Fibroblast of the aortic adventitia (primary cell): ENCODE measurements at regions not wholly inside any gene's neighbourhood (a gene's known extent, or its start where the extent isn't known, plus 50 kb on each side); places are given as distances from the start of the nearest gene placed in this dataset.

Source experiments
- DNase-seq: peaks from one replicate; pipeline ENCODE4 v3.0.0-alpha.2; 2010; ENCODE audit warnings: low read depth
- H3K4me3 ChIP-seq: 2 replicates; pipeline ENCODE4 v1.5.1; 2011; ENCODE audit warnings: low read depth, mild to moderate bottlenecking, control low read depth, low read length, moderate library complexity
- TF ChIP-seq, protein P1 (sequence below): IDR thresholded peaks from 2 replicates; pipeline ENCODE4 v1.5.1; 2011; ENCODE audit warnings: mild to moderate bottlenecking, low read length, control low read depth, inconsistent platforms; ENCODE audit not compliant: insufficient read depth

DNA sequence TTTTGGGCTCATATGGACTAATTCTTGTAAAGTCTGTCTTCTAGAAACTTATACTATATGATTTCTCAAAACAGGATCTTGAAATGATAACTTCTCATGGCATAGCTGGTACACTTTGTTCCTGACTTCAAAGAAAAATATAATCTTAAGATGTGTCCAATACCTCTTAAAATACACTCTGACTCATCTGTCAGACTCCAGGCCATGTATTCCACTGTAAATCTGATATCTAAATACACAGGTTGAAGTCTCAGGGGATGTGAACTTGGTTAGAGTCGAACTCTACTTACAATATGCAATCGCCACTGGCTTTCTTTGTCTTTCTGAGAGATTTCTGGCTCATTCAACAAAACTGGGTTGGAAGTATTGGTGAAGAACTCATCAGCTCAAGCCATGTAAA, 99.8 kb downstream of the LACC1 start:
- no peak for DNase-seq
- TF ChIP-seq, protein P1, sequence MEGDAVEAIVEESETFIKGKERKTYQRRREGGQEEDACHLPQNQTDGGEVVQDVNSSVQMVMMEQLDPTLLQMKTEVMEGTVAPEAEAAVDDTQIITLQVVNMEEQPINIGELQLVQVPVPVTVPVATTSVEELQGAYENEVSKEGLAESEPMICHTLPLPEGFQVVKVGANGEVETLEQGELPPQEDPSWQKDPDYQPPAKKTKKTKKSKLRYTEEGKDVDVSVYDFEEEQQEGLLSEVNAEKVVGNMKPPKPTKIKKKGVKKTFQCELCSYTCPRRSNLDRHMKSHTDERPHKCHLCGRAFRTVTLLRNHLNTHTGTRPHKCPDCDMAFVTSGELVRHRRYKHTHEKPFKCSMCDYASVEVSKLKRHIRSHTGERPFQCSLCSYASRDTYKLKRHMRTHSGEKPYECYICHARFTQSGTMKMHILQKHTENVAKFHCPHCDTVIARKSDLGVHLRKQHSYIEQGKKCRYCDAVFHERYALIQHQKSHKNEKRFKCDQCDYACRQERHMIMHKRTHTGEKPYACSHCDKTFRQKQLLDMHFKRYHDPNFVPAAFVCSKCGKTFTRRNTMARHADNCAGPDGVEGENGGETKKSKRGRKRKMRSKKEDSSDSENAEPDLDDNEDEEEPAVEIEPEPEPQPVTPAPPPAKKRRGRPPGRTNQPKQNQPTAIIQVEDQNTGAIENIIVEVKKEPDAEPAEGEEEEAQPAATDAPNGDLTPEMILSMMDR, result no peak
- H3K4me3 ChIP-seq, result no peak overlapping the region

DNA sequence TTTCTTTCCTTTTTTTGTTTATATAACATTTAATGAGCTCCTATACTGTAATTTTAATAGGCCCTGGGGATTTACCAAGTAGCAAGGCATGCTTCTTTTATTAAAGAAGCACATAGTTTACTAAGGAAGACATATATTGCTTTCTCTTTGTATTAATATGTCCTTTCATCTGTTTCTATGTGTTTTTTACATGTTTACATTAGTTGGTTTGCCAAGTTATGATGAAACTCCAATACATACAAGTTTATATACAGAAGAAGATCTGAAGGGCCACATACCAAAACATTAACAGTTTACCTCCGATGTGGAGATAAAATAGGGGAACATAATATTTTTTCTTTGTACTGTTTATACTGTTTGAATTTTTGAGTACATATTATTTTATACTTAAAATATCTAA, 100.9 kb downstream of the LACC1 start:
- no peak for DNase-seq
- TF ChIP-seq, protein P1, result no peak
- H3K4me3 ChIP-seq, result no peak overlapping the region

DNA sequence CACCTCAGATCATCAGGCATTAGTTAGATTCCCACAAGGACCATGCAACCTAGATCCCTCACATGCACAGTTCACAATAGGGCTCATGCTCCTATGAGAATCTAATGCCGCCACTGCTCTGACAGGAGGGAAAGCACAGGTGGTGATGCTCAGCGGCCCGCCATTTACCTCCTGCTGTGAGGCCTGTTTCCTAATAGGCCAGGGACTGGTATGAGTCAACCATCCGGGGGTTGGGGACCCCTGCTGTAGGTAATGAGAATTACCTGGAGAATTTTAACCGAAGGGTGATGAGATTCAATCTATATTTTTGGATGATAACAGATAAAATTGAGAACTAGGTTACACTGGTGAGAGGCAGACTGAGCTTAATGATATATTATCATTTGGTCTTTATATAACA, 101.4 kb downstream of the LACC1 start:
- no peak overlapping the region for H3K4me3 ChIP-seq
- no peak for DNase-seq
- TF ChIP-seq, protein P1, result no peak

DNA sequence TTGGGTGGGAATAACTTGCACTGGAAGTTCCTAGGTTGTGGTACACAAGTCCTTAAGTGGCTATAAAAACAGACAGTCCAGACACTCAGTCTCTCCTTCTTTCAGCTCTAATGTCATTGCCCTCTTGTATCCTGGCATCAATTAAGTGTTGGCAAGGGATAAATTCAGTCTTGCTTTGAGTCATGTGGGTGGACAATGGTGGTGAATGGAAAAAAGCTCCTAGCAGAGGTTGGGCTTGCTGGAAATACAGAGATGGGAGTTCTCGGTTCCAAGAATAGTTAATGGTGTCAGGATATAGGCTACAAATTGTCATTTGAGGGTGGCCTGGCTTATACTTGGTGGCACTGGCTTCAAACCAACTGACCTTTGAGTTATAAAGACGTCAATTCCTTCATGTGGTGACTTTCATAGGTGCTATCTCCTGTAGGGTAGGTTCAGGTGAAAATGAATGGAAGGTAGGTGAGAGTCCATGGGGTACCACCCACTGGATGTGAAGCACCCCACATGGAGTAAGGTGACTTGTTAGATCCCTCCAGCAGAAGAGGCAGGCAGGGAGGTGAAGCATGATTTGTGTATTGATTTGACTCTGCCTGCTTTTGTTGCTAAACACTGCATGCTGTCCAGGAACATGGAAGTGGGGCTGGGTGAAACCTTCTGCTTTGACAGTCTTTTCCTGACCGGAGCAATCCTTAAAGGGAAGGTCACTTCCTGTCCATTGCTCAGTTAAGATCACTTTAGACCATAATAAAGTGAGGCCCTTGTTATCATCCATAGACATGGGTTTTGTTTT, 102.0 kb downstream of the LACC1 start:
- DNase-seq, result no peak

DNA sequence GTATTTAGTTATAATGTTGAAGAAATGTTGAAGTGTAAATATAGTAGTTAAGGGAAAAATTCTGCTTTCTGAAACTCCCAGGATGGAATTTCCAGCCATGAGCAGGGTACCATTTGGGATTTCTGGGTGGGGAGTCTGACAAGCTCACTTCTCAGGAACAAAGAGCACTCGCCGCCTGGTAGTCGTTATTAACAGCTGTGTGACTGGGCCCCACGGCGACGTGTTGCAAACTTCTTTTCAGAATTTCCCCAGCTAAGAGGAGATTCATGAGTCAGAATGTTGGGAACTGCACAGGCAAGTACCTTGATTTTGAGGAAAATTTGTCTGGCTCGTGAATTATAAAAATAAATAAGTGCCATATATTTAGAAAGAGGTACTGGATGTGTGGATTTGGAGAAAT, 103.7 kb downstream of the LACC1 start:
- TF ChIP-seq, protein P1, result no peak
- DNase-seq, result no peak
- H3K4me3 ChIP-seq, result no peak overlapping the region

More for the DNA sequence above, 102.0 kb downstream of the LACC1 start:
- TF ChIP-seq, protein P1, result no peak
- no peak overlapping the region for H3K4me3 ChIP-seq

DNA sequence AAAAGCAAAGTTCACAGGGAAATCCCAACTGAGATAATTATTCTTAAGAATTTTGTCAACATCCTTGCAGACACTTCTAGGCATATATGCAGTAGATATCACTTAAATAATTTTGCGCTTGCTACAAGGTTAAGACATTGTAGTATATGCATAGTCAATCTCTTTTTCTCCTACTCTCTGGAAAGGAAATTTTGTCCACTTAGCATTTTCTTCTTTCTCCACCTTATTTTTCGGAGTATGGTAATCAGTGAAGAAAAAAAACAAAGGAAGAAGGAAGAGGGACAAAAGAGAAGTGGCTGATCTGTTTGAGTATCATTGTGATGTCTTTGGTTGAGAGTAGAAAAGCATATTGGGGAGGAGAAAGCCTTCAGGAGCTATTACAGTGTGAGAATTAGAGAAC, 104.6 kb downstream of the LACC1 start:
- DNase-seq, result no peak
- H3K4me3 ChIP-seq, result no peak overlapping the region
- TF ChIP-seq, protein P1, result no peak
